A549 (cell line): ENCODE measurements at regions not wholly inside any gene's neighbourhood (a gene's known extent, or its start where the extent isn't known, plus 50 kb on each side); places are given as distances from the start of the nearest gene placed in this dataset.

Experiments
- ATAC-seq, 2 experiments: fragments of 200-7000 bp in 1 of 2; fragments of >200 bp in 1 of 2; cut with Nextera tagmentation in 1 of 2; cut with Tn5 transposase in 1 of 2; 3 replicates each; pipeline versions ENCODE4 v1.8.0 to v1.9.1; 2018 to 2020; ENCODE audit warnings: mild to moderate bottlenecking in 1 of 2, moderate library complexity in 1 of 2
- CTCF ChIA-PET: fragments of 300-600 bp; sonication (Branson Sonifier 250); formaldehyde crosslinking; extraction: SDS; loops from one replicate; lab custom pipeline; 2021; ENCODE audit warnings: antibody characterized with exemption, inconsistent platforms; lab: Yijun Ruan, JAX
- POLR2A ChIA-PET: fragments of 350-600 bp; formaldehyde crosslinking; extraction: SDS; loops from one replicate; lab custom pipeline; 2021; ENCODE audit warnings: antibody characterized with exemption, inconsistent platforms; lab: Yijun Ruan, JAX
- DNase-seq, 2 experiments: peaks; one replicate each; pipeline versions ENCODE4 v3.0.0 to v3.0.0-alpha.2; 2011 to 2016; ENCODE audit warnings: low read depth in 1 of 2, low spot score in 1 of 2
- FAIRE-seq: peaks from 2 replicates; lab custom pipeline; 2011; peaks lifted over from hg19 to GRCh38; lab: Jason Lieb, UNC
- H3K27ac ChIP-seq, 2 experiments: fragments of >200 bp; sonication (Bioruptor Twin); formaldehyde crosslinking; 3 replicates each; pipeline ENCODE4 v1.5.1; 2016 to 2017
- H3K4me1 ChIP-seq: fragments of >200 bp; sonication (Bioruptor Twin); formaldehyde crosslinking; 3 replicates; pipeline ENCODE4 v1.6.1; 2016
- H3K4me2 ChIP-seq: fragments of >200 bp; sonication (Bioruptor Twin); formaldehyde crosslinking; 3 replicates; pipeline ENCODE4 v1.6.1; 2016
- H3K4me3 ChIP-seq: fragments of >200 bp; sonication (Bioruptor Twin); formaldehyde crosslinking; 3 replicates; pipeline ENCODE4 v1.5.1; 2016
- H3K9me3 ChIP-seq: fragments of >200 bp; sonication (Bioruptor Twin); formaldehyde crosslinking; 3 replicates; pipeline ENCODE4 v1.6.1; 2016
- CBX8 ChIP-seq: fragments of 200-600 bp; sonication (generic); IDR thresholded peaks from 2 replicates; pipeline ENCODE4 v1.6.1; 2016
- CHD2 ChIP-seq: fragments of 150-350 bp; IDR thresholded peaks from 2 replicates; pipeline ENCODE4 v1.6.1; 2014; ENCODE audit warnings: low read length; ENCODE audit not compliant: partially characterized antibody
- EHF ChIP-seq: fragments of 250-450 bp; sonication (Bioruptor Pico); IDR thresholded peaks from 2 replicates; pipeline ENCODE4 v1.5.0; 2020; ENCODE audit warnings: mild to moderate bottlenecking
- ESRRA ChIP-seq: fragments of 150-350 bp; IDR thresholded peaks from 2 replicates; pipeline ENCODE4 v1.6.1; 2014; ENCODE audit warnings: mild to moderate bottlenecking, low read length, borderline replicate concordance
- FOSL2 ChIP-seq, 2 experiments: fragments of 450-650 bp in 1 of 2; fragments of >200 bp in 1 of 2; sonication (Bioruptor Twin) in 1 of 2; formaldehyde crosslinking; IDR thresholded peaks; 2 replicates each; pipeline versions ENCODE4 v1.5.0 to v1.6.1; 2016 to 2020; ENCODE audit warnings: mild to moderate bottlenecking in 1 of 2, moderate library complexity in 1 of 2
- FOXS1 ChIP-seq: fragments of 250-450 bp; sonication (Bioruptor Pico); IDR thresholded peaks from 2 replicates; pipeline ENCODE4 v1.5.0; 2020; ENCODE audit warnings: mild to moderate bottlenecking, moderate library complexity
- GATA3 ChIP-seq: IDR thresholded peaks from 2 replicates; pipeline ENCODE4 v1.6.1; 2012; ENCODE audit warnings: borderline replicate concordance
- HDAC2 ChIP-seq: fragments of 200-600 bp; sonication (generic); IDR thresholded peaks from 2 replicates; pipeline ENCODE4 v1.6.1; 2016
- JUN ChIP-seq, 2 experiments: fragments of >200 bp; sonication (Bioruptor Twin); formaldehyde crosslinking; IDR thresholded peaks; 2 replicates in 1 of 2; 3 replicates in 1 of 2; pipeline ENCODE4 v1.6.1; 2016 to 2017
- MAFK ChIP-seq: fragments of 450-650 bp; IDR thresholded peaks from 2 replicates; pipeline ENCODE4 v1.6.1; 2014; ENCODE audit not compliant: partially characterized antibody
- MYC ChIP-seq: IDR thresholded peaks from 2 replicates; pipeline ENCODE4 v1.6.1; 2012; ENCODE audit warnings: mild to moderate bottlenecking, inconsistent platforms, low read length, improper control_type of control experiment, borderline replicate concordance
- PHF8 ChIP-seq: fragments of 200-600 bp; sonication (generic); IDR thresholded peaks from 2 replicates; pipeline ENCODE4 v1.6.1; 2016; ENCODE audit warnings: low read depth, mild to moderate bottlenecking, antibody characterized with exemption, moderate library complexity, borderline replicate concordance
- POLR2AphosphoS2 ChIP-seq: conservative IDR thresholded peaks from 2 replicates; pipeline ENCODE4 v1.6.1; 2012; ENCODE audit warnings: low read length, improper control_type of control experiment, inconsistent platforms
- ZC3H11A ChIP-seq: fragments of 450-650 bp; IDR thresholded peaks from 2 replicates; pipeline ENCODE4 v1.6.1; 2014; ENCODE audit warnings: antibody characterized with exemption, mild to moderate bottlenecking
- ZFP36 ChIP-seq: fragments of 450-650 bp; IDR thresholded peaks from 2 replicates; pipeline ENCODE4 v1.6.1; 2014; ENCODE audit warnings: borderline replicate concordance; ENCODE audit not compliant: partially characterized antibody
- ZSCAN20 ChIP-seq: fragments of 250-450 bp; sonication (Bioruptor Pico); IDR thresholded peaks from 2 replicates; pipeline ENCODE4 v1.8.0; 2022; ENCODE audit warnings: mild to moderate bottlenecking, moderate library complexity
- WGBS: methylation state at CpG from one replicate; pipeline ENCODE4 v1.1.6; 2017; ENCODE audit errors: missing lambda C conversion rate; 5-methylcytosine and 5-hydroxymethylcytosine counted together
- TF ChIP-seq, protein P1 (sequence below): fragments of >200 bp; sonication (Bioruptor Twin); formaldehyde crosslinking; IDR thresholded peaks from 3 replicates; pipeline ENCODE4 v1.5.1; 2016
- TF ChIP-seq, protein P2 (sequence below): fragments of 450-650 bp; IDR thresholded peaks from 2 replicates; pipeline ENCODE4 v1.6.1; 2014; ENCODE audit warnings: antibody characterized with exemption
- TF ChIP-seq, protein P3 (sequence below): IDR thresholded peaks from 2 replicates; pipeline ENCODE4 v1.6.1; 2012

DNA sequence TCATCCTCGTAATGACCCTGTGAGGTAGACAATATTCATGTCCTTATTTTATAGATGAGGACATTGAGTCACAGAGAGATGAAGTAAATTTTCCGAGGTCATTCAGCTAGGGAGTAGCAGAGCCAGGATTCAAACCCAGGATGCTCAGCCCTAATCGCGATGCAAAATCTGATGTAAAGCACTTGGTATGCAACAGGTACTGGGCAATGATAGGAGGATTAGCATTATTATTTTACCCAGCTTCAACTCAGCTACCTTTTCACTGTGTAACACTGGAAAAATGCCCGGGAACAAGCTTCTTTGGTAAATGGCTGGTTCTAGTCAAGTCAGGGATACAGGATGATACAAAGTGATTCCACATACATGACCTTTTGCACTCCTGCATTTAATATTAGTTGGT lies 88.7 kb downstream of the ATP1A1 start:
- H3K27ac ChIP-seq = no peak overlapping the region
- TF ChIP-seq, protein P1, sequence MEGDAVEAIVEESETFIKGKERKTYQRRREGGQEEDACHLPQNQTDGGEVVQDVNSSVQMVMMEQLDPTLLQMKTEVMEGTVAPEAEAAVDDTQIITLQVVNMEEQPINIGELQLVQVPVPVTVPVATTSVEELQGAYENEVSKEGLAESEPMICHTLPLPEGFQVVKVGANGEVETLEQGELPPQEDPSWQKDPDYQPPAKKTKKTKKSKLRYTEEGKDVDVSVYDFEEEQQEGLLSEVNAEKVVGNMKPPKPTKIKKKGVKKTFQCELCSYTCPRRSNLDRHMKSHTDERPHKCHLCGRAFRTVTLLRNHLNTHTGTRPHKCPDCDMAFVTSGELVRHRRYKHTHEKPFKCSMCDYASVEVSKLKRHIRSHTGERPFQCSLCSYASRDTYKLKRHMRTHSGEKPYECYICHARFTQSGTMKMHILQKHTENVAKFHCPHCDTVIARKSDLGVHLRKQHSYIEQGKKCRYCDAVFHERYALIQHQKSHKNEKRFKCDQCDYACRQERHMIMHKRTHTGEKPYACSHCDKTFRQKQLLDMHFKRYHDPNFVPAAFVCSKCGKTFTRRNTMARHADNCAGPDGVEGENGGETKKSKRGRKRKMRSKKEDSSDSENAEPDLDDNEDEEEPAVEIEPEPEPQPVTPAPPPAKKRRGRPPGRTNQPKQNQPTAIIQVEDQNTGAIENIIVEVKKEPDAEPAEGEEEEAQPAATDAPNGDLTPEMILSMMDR = no peak
- TF ChIP-seq, protein P2, sequence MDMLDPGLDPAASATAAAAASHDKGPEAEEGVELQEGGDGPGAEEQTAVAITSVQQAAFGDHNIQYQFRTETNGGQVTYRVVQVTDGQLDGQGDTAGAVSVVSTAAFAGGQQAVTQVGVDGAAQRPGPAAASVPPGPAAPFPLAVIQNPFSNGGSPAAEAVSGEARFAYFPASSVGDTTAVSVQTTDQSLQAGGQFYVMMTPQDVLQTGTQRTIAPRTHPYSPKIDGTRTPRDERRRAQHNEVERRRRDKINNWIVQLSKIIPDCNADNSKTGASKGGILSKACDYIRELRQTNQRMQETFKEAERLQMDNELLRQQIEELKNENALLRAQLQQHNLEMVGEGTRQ = no peak
- TF ChIP-seq MYC = no peak
- TF ChIP-seq, protein P3, sequence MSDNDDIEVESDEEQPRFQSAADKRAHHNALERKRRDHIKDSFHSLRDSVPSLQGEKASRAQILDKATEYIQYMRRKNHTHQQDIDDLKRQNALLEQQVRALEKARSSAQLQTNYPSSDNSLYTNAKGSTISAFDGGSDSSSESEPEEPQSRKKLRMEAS = no peak
- TF ChIP-seq ZC3H11A = no peak
- TF ChIP-seq, all 56 proteins: peak for 0
- no peaks in the 10 kb centered on the region for H3K9me3 ChIP-seq
- ChIA-PET POLR2A (no interaction called here), CTCF (interaction anchor here (1.1 kb wide), 1 partner anchor 14 kb away, joined by 3 read pairs; no protein-coding TSS in a partner anchor)
- no peaks in the 10 kb centered on the region for H3K4me1 ChIP-seq
- H3K4me3 ChIP-seq = no peak overlapping the region
- DNase-seq (no peak), ATAC-seq (no peak), FAIRE-seq (no peak)
- no peak overlapping the region for H3K4me2 ChIP-seq
- 51% methylated on average over 5 of the region's 5 CpGs for WGBS

DNA sequence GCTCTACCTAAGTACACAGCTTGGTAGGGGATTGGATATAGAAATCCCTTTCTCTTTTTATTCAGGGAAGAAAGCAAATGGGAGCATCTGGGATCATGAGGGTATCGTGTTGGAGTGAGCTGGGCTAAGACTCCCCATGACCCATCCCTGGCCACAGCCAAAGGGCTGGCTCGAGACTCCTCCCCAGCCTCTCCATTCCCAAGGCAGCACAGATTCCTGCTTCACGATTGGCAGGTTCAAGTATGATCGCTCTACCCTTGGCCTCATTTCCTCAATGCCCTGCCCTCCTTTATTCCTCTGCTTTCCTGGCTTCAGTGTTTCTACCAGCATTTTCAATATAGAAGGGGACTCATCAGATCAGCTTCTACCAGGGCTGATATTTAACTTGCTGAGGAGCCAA lies 89.7 kb downstream of the ATP1A1 start:
- ChIA-PET POLR2A (no interaction called here), CTCF (interaction anchor here (1.1 to 2.3 kb wide), 3 partner anchors 22 to 323 kb away, joined by 3 to 13 read pairs (median 4); no protein-coding TSS in a partner anchor)
- H3K4me1 ChIP-seq = no peaks in the 10 kb centered on the region
- H3K9me3 ChIP-seq = no peaks in the 10 kb centered on the region
- TF ChIP-seq HDAC2 (no peak), POLR2AphosphoS2 (no peak), MAFK (no peak)
- TF ChIP-seq, protein P2 = no peak
- ATAC-seq (no peak), DNase-seq (no peak), FAIRE-seq (no peak)
- no peak overlapping the region for H3K4me3 ChIP-seq
- 36% methylated on average over 4 of the region's 4 CpGs for WGBS
- H3K4me2 ChIP-seq = no peak overlapping the region
- no peak overlapping the region for H3K27ac ChIP-seq

DNA sequence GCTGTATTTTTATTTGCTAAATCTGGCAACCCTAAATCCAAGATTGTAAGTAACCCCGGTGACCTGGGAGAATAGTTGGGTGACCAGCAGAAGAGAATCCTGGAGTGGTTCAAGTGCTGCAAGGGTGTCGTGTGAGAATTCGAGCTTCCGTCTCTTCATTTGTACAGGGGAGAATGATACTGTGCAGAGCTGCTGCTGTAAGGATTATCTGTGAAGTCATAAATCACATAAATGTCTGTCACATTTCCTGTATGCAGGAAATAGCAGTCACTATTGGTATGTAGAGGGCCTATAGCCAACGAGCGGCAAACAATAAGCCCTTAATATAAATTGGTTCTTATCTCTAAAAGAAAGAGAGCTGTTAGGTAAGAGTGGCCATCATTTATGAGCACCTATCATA lies 90.7 kb downstream of the ATP1A1 start:
- no peaks in the 10 kb centered on the region for H3K4me1 ChIP-seq
- H3K4me2 ChIP-seq = no peak overlapping the region
- H3K4me3 ChIP-seq = no peak overlapping the region
- no peak for ATAC-seq
- ChIA-PET CTCF (interaction anchor here (1.1 to 3.8 kb wide), 3 partner anchors 21 to 324 kb away, joined by 3 to 13 read pairs (median 12); no protein-coding TSS in a partner anchor), POLR2A (no interaction called here)
- TF ChIP-seq GATA3 (no peak), MYC (no peak), ZFP36 (no peak), FOXS1 (no peak), ZSCAN20 (no peak), ESRRA (no peak), EHF (CRISPR knock-in tag) (no peak), MAFK (no peak), FOSL2 (IDR thresholded peaks at IDR 0.05) (no peak), FOSL2 (CRISPR knock-in tag; IDR thresholded peaks at IDR 0.05) (no peak), PHF8 (no peak), JUN (IDR thresholded peaks at IDR 0.05) (no peak), CHD2 (no peak), CBX8 (no peak)
- no peaks in the 10 kb centered on the region for H3K9me3 ChIP-seq
- H3K27ac ChIP-seq = no peak overlapping the region
- no peak for DNase-seq
- FAIRE-seq = no peak
- WGBS = 86% methylated on average over 6 of the region's 6 CpGs
